ENCODE measurements at regions not wholly inside any gene's neighbourhood (a gene's known extent, or its start where the extent isn't known, plus 50 kb on each side); places are given as distances from the start of the nearest gene placed in this dataset.

GRCh38 chr7:35581605-35582210 is 113.2 kb downstream of the HERPUD2 start:
- no peak for DNase-seq (ENCODE audit: low read depth)

GRCh38 chr7:35576031-35576573 is 118.8 kb downstream of the HERPUD2 start:
- DNase-seq (ENCODE audit: low read depth), result no peak

DNA sequence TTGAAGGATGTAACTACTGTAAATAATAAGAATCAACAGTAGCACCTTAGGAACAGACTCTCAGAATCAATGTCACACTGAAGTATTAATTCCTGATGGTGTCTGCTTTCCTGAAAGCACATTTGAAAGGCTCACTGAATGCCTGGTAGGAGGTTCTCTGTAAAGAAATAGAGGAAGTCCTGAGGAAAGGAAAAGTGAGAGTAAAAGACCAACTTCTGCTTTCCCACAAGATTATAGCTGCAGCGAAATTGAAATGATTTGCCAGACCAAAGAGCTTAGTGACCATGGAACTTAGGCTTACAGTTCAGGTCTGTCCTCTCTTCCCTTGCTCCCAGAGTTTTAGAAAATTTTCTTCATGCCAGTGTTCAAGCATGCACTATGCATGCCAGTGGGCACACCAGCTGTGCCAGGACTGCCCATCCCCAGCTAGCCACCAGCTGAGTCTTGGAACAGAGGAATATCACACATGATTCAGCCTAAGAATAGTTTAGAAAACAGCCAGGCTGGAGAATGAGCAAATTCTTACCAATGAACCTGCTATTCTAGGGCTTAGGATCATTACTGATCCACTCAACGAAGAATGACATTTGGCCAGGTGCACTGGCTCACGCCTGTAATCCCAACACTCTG is 123.2 kb downstream of the HERPUD2 start:
- DNase-seq (ENCODE audit: low read depth), result no peak

DNA sequence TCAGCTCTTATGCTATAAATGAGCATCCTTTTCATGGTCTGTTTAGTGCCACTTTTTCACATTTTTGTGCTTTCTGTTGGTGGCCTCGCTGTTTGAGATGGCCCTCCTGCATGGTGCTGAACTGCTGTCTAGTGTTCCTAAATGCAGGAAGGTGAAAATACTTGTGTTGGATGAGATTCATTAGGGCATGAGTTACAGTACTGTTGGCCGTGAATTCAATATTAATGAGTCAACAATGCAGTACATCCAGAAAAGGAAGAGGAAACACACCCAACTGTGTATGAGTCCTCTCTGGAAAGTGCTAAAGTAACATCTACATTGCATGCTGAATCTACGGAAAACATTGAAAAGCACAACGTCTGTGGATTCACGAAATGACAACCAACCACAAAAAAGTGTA is 124.0 kb downstream of the HERPUD2 start:
- DNase-seq (ENCODE audit: low read depth), result no peak

DNA sequence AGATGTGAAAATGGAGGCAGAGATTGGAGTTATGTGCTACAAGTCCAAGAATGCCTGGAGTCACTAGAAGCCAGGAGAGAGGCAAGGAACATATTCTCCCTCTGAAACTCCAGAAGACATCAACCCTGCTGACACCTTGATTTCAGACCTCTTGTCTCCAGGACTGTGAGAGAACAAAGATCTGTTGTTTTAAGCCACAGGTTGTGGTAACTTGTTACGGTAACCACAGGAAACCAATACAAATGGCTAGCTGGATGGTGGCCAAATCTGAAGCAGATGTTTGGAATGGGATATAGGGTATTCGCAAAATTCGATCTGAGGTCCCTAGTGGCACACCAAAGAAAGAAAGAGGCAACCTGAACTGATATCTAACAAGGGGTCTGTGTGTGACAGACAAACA is 129.0 kb downstream of the HERPUD2 start:
- DNase-seq (ENCODE audit: low read depth), result no peak

DNA sequence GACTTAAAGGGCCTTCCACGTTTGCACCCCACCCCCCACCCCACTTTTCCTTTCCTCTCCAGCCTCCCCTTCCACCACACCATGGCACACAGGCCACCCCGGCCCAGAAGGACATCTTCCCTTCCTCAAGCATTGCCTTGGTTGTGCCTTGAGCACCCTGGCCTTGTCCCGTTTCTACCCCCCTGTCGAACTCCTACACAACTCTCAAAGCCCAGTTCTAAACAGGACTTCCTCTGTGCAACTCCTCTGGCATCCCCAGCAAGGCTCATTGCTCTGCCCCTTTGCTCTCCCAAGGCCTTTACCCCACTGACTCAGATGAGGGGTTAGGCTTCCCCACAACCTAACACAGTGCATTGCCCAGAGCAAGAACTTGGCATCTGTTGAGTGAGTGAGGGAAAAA is 136.1 kb downstream of the HERPUD2 start:
- no peak for DNase-seq (ENCODE audit: low read depth)

DNA sequence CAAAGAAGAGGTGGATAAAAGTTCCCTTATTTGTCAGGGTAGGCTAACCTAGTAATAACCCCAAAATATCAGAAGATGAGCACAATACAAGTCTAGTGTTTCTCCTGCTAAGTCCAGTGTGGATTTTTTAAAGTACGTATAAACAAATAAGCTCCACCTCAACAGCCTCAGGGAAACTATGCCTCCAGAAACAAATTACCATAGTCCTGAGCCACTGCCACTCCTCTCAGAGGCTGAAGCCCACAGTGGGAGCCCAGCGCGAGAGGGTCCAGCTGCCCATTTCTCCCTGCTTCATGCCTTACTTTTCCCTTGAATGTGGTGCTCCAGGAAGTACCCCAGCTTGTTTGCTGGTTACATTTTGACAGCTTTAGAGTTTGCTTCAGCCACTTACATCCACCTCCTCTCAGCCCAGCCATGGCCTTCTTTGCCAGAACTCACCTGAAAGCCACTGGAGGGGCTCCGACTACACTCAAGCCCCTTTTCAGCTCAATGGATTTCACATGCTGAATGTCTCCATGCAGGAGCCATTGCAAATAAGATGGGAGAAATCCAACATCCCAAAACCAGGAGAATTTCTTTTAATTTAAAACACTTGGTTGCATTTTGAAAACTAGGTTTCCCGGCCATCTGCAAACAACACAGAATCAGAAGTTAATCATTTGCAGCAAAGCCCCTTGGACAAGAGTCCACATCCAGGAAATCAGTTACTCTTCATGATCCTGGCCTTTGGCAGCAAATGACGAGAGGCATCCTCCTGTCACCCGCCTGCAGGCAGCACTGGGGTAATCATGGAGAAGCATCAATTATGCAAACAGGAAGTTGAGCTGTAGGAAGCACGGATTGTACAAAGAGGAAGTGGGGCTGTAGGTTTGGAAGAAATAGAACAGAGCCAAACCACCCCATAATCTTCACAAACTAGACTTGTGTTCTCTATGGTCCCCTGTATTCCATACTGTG is 138.1 kb downstream of the HERPUD2 start:
- no peak for DNase-seq (ENCODE audit: low read depth)

DNA sequence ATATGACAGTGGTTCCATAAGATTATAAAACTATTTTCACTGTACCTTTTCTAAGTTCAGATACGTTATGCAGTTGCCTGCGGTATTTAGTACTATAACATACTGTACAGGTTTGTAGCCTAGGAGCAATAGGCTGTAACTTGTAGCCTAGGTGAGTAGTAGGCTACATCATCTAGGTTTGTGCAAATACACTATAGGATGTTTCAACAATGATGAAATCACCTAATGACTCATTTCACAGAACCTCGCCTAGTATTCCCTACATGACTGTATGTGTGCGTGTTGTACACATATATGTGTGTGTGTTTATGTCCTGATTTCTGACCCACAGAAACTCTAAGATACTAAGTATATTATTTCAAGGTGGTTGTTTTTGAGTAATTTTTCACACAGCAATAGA is 139.0 kb downstream of the HERPUD2 start:
- DNase-seq (ENCODE audit: low read depth), result no peak

GRCh38 chr7:35555386-35555785 is 139.5 kb downstream of the HERPUD2 start:
- DNase-seq (ENCODE audit: low read depth), result no peak

DNA sequence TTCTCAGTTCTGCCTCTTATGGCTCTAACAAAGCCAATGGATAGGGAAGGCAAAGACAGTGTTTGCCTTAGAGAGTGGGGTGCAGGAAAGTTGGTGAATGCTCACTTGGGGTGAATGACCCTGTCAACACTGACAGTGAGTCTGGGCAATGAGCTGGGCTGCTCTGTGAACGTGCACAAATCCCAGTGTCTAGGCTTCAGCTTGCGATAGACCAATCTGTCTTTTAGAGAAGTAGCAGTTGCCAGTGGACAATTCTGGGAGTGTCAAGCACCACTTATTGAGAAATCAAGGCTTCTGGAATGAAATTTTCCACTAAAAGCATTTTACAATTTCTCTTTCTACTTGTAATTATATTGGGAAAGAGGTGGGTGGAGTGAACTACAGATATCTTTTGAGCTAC is 141.4 kb downstream of the HERPUD2 start:
- DNase-seq (ENCODE audit: low read depth), result no peak

GRCh38 chr7:35552691-35553090 is 142.2 kb downstream of the HERPUD2 start:
- DNase-seq (ENCODE audit: low read depth), result no peak

GRCh38 chr7:35551321-35552081 is 143.4 kb downstream of the HERPUD2 start:
- DNase-seq (ENCODE audit: low read depth), result no peak

- no peak for DNase-seq (ENCODE audit: low read depth)
Measured at GRCh38 chr7:35550831-35551230, 144.1 kb downstream of the HERPUD2 start.

DNA sequence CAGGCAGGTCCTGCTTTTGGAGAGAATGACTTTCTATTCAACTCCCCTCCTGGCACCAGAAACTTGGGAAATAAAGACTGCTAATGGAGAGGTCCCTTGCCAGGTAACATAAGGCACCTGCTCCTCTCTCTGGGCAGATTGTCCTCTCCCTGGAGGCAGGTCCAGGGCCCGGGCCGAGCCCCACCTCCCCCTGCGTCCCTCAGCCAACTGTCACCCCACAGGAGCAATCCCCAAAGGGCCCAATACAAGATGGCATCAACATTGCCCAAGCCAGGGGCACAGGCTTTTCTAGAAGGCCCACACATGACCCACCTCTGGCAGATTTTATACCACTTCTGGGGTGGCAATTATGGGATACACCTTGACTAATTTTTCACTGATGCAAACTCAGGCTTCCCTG is 145.2 kb downstream of the HERPUD2 start:
- no peak for DNase-seq (ENCODE audit: low read depth)

DNA sequence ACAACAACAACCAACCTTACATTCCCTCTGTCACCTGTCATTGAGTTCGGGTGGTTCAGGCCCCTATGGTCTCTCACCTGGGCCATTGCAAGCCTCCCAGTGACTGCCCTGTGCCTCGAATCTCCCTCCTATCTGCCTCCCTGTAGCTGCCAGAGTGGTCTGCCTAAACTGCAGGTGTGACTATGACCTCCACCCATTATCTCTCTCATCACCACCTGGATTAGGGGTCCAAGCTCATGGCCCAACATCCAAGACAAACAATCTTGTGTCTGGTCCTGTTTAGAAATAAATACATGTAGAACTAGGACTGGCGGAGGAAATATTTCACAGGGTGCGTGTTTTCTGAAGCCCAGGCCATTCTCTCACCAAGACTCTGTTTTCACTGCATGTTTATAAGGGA is 146.6 kb downstream of the HERPUD2 start:
- DNase-seq (ENCODE audit: low read depth), result no peak

DNA sequence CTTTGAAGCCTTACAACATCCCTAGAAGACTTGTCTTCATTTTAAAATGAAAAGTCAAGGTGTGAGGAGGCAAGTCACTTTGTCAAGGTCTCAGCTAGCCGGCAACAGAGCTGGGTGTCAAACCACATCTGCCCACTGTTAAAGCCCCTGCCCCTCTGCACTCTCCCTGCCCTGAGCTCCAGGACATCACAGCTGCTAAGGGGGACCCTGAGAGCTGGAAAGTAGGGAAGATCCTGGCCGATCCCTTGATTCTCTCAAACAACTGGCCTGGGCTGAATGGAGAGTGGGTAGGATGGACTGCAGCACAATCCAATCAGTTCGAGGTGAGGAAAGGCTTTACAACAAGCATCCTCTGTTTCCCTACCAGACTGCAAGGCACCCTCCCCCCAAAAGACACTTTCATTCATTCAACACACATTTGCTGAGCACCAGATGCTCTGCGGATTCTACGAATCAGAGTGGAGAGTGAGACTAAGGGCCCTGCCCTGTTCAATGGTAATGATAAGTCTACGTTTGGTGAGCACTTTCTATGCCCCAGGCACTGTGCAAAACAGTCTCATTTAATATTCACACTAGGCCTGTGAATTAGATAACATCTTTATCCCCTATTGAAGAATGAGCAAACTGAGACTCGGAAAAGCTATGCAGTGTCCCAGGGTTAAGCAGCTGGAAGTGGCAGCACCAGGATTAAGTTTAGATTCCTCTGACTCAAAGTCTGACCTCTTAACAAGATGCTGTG is 148.1 kb downstream of the HERPUD2 start:
- no peak for DNase-seq (ENCODE audit: low read depth)

DNA sequence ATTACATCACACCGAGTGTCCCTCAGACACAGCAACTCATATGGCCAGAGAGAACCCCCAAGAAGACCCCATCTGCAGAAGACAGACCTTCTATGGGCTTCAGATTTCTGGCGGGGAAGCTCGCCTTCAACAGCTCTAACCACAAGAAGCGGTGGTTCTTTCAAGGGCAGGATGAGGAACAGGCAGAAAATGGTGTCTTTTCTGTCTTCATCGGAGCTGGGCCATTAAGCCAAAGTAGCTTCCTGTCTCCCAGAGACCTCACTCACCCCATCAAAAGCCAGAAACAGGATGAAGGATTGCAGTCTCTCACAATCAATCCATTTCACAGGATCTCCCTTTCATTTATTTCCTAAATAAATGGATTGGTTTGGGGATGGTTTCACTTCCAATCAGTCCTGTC is 149.1 kb downstream of the HERPUD2 start:
- no peak for DNase-seq (ENCODE audit: low read depth)

DNA sequence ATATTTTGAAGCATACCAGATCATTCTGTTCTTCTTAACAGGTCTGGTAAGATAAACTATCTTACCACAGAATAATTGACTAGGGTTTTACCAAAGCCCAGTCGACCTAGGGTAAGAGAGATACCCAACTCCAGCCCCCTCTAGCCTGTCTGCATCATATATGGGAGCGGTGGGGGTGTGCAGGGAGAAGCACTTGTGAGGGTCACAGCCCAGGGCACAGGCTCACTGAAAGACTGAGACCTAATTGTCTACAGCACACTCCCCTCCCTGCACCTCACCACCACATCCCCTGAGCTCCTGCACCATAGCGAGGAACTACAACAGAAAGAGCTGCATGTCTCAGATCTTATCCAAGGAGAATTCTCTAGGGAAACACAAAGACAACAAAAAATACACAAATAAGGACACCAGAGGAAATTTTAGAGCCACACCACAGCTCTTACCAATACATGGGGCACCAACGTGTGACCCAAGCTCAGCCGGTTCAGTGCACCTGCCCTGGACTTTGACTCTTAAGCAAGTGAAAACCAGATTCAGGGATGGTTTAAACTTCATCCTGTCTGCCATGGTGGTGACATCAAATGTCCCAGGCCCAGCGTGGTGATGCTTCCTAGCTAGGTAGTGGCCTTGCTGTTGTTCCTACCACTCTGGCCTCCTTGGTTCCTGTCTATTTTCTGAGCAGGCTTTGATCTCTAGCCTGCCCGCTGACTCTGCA is 150.8 kb downstream of the HERPUD2 start:
- no peak for DNase-seq (ENCODE audit: low read depth)

- DNase-seq (ENCODE audit: low read depth), result peak; percentile 40
Measured at GRCh38 chr7:35537067-35538023, 157.6 kb downstream of the HERPUD2 start.
